ENCODE measurements at regions not wholly inside any gene's neighbourhood (a gene's known extent, or its start where the extent isn't known, plus 50 kb on each side); places are given as distances from the start of the nearest gene placed in this dataset.

GRCh38 chr2:234137400-234138014 is 87.0 kb downstream of the SPP2 start:
- no peak for TF ChIP-seq CTCF (IDR thresholded peaks at IDR 0.05)
- H3K9me3 ChIP-seq = no peaks in the 10 kb centered on the region
- no peak for ATAC-seq
- no peak overlapping the region for H3K4me3 ChIP-seq
- intact Hi-C loops (cut with DNase I, micrococcal nuclease) = loop anchor here in 1 of 2 donors (5.0 kb wide), 1 partner anchor 360 kb away; the partner anchor contains the start of gene ARL4C
- no peak for DNase-seq
- H3K4me1 ChIP-seq (ENCODE audit: low read depth) = no peaks in the 10 kb centered on the region
- no peaks in the 10 kb centered on the region for H3K36me3 ChIP-seq (ENCODE audit: low read depth)

- no peak for ATAC-seq
- peak in 1 of 3 donors; percentile 4 for DNase-seq
- H3K4me3 ChIP-seq = no peak overlapping the region
- no peaks in the 10 kb centered on the region for H3K9me3 ChIP-seq
- intact Hi-C loops (cut with DNase I, micrococcal nuclease) = loop anchor here in 1 of 2 donors (5.0 kb wide), 1 partner anchor 361 kb away; the partner anchor contains the start of gene ARL4C
- no peaks in the 10 kb centered on the region for H3K36me3 ChIP-seq (ENCODE audit: low read depth)
- TF ChIP-seq CTCF (IDR thresholded peaks at IDR 0.05) = no peak
- no peaks in the 10 kb centered on the region for H3K4me1 ChIP-seq (ENCODE audit: low read depth)
Observed at GRCh38 chr2:234136461-234136860, 86.0 kb downstream of the SPP2 start.

GRCh38 chr2:234135750-234136221 is 85.3 kb downstream of the SPP2 start:
- intact Hi-C loops (cut with DNase I, micrococcal nuclease) = loop anchor here (2.0 to 5.0 kb wide), 2 partner anchors 362 to 365 kb away; partner anchors contain the start of gene ARL4C (in 1 of the 2)
- DNase-seq (peak; percentile 51 to 68 (median 56)), ATAC-seq (peak; percentile 90)
- H3K9me3 ChIP-seq = no peaks in the 10 kb centered on the region
- H3K36me3 ChIP-seq (ENCODE audit: low read depth) = no peaks in the 10 kb centered on the region
- no peak overlapping the region for H3K4me3 ChIP-seq
- H3K4me1 ChIP-seq (ENCODE audit: low read depth) = no peaks in the 10 kb centered on the region
- TF ChIP-seq CTCF (IDR thresholded peaks at IDR 0.05) = no peak

GRCh38 chr2:234134496-234134895 is 84.0 kb downstream of the SPP2 start:
- TF ChIP-seq CTCF (IDR thresholded peaks at IDR 0.05) = no peak
- Histone ChIP-seq H3K4me3 (no peak overlapping the region), H3K4me1 (ENCODE audit: low read depth) (no peaks in the 10 kb centered on the region), H3K9me3 (no peaks in the 10 kb centered on the region), H3K36me3 (ENCODE audit: low read depth) (no peaks in the 10 kb centered on the region)
- ATAC-seq = no peak
- DNase-seq = no peak
- intact Hi-C loops (cut with DNase I, micrococcal nuclease) = loop anchor here in 1 of 2 donors (2.0 kb wide), 1 partner anchor 366 kb away; no protein-coding TSS in a partner anchor

- Histone ChIP-seq H3K4me1 (ENCODE audit: low read depth) (no peaks in the 10 kb centered on the region), H3K36me3 (ENCODE audit: low read depth) (no peaks in the 10 kb centered on the region), H3K9me3 (no peaks in the 10 kb centered on the region), H3K4me3 (no peak overlapping the region)
- no peak for DNase-seq
- intact Hi-C loops (cut with DNase I, micrococcal nuclease) = no loop called here
- TF ChIP-seq CTCF (IDR thresholded peaks at IDR 0.05) = no peak
- ATAC-seq = no peak
Observed at GRCh38 chr2:234133004-234133403, 82.5 kb downstream of the SPP2 start.
